ENCODE measurements at regions not wholly inside any gene's neighbourhood (a gene's known extent, or its start where the extent isn't known, plus 50 kb on each side); places are given as distances from the start of the nearest gene placed in this dataset.

GRCh38 chr4:114343015-114343414 is 255.6 kb upstream of the UGT8 start:
- ChIA-PET POLR2A (no interaction called here), CTCF (interaction anchor here (0.6 kb wide), 1 partner anchor 136 kb away, joined by 3 read pairs; no protein-coding TSS in a partner anchor)
- no peak overlapping the region for H3K27ac Mint-ChIP-seq
- no peaks in the 10 kb centered on the region for H3K4me1 Mint-ChIP-seq
- H3K36me3 Mint-ChIP-seq (ENCODE audit: low read depth): no peaks in the 10 kb centered on the region
- intact Hi-C loops (cut with DNase I, micrococcal nuclease): no loop called here
- no peak overlapping the region for H3K4me3 Mint-ChIP-seq
- H3K27me3 Mint-ChIP-seq: peaks cover 3% of the 10 kb centered on the region
- no peak for ATAC-seq
- DNase-seq: no peak
- H3K9me3 Mint-ChIP-seq (ENCODE audit: low read depth): no peaks in the 10 kb centered on the region

- Mint-ChIP-seq H3K4me1 (no peaks in the 10 kb centered on the region), H3K9me3 (ENCODE audit: low read depth) (no peaks in the 10 kb centered on the region), H3K27me3 (peaks cover 4% of the 10 kb centered on the region), H3K36me3 (ENCODE audit: low read depth) (no peaks in the 10 kb centered on the region), H3K4me3 (no peak overlapping the region), H3K27ac (no peak overlapping the region)
- no peak for DNase-seq
- no peak for ATAC-seq
- intact Hi-C loops (cut with DNase I, micrococcal nuclease): no loop called here
- ChIA-PET CTCF (interaction anchor here (0.6 kb wide), 1 partner anchor 400 kb away, joined by 3 read pairs; no protein-coding TSS in a partner anchor), POLR2A (no interaction called here)
Measured at GRCh38 chr4:114349543-114350175, 248.9 kb upstream of the UGT8 start.

GRCh38 chr4:114358901-114359300 is 239.7 kb upstream of the UGT8 start:
- CTCF ChIA-PET: interaction anchor here (1.0 kb wide), 1 partner anchor 336 kb away, joined by 3 read pairs; no protein-coding TSS in a partner anchor
- POLR2A ChIA-PET: no interaction called here
- no peak for ATAC-seq
- Mint-ChIP-seq H3K36me3 (ENCODE audit: low read depth) (no peaks in the 10 kb centered on the region), H3K27me3 (peaks cover 2% of the 10 kb centered on the region), H3K27ac (no peak overlapping the region), H3K9me3 (ENCODE audit: low read depth) (no peaks in the 10 kb centered on the region), H3K4me3 (no peak overlapping the region), H3K4me1 (no peaks in the 10 kb centered on the region)
- intact Hi-C loops (cut with DNase I, micrococcal nuclease): no loop called here
- DNase-seq: no peak

GRCh38 chr4:114361249-114361648 is 237.4 kb upstream of the UGT8 start:
- CTCF ChIA-PET: no interaction called here
- no peak overlapping the region for H3K27ac Mint-ChIP-seq

GRCh38 chr4:114364857-114365256 is 233.8 kb upstream of the UGT8 start:
- POLR2A ChIA-PET: interaction anchor here (0.6 kb wide), 1 partner anchor 9 kb away, joined by 3 read pairs; no protein-coding TSS in a partner anchor
- Mint-ChIP-seq H3K4me1 (no peaks in the 10 kb centered on the region), H3K9me3 (ENCODE audit: low read depth) (no peaks in the 10 kb centered on the region), H3K4me3 (no peak overlapping the region), H3K27me3 (peaks cover 7% of the 10 kb centered on the region), H3K36me3 (ENCODE audit: low read depth) (no peaks in the 10 kb centered on the region), H3K27ac (no peak overlapping the region)
- CTCF ChIA-PET: no interaction called here
- DNase-seq (no peak), ATAC-seq (no peak)
- intact Hi-C loops (cut with DNase I, micrococcal nuclease): no loop called here

More at GRCh38 chr4:114361249-114361648, 237.4 kb upstream of the UGT8 start:
- H3K4me3 Mint-ChIP-seq: no peak overlapping the region
- H3K27me3 Mint-ChIP-seq: peaks cover 9% of the 10 kb centered on the region
- no peaks in the 10 kb centered on the region for H3K36me3 Mint-ChIP-seq (ENCODE audit: low read depth)
- DNase-seq (no peak), ATAC-seq (no peak)
- POLR2A ChIA-PET: no interaction called here
- H3K9me3 Mint-ChIP-seq (ENCODE audit: low read depth): no peaks in the 10 kb centered on the region
- intact Hi-C loops (cut with DNase I, micrococcal nuclease): no loop called here
- H3K4me1 Mint-ChIP-seq: no peaks in the 10 kb centered on the region

DNA sequence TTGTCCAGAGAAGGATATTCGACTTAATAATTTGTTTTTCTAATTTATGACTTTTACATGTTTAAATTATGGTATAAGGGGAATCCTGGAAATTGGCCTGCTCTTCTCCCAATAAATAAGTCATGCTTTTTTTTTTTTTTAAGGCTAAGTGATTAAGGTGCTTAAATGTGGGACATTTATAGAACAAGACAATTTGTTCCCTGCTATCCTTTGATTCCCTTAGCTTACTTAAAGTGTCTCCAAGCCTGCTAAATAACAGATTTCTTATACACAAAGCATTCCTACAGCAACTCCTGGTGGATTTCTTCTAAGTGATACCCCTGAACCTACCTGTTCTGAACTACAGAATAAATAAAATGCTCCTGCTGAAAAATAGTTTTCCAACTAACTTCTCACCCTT is 233.0 kb upstream of the UGT8 start:
- intact Hi-C loops (cut with DNase I, micrococcal nuclease): no loop called here
- ChIA-PET CTCF (no interaction called here), POLR2A (no interaction called here)

GRCh38 chr4:114366368-114366767 is 232.2 kb upstream of the UGT8 start:
- ChIA-PET CTCF (interaction anchor here (0.8 kb wide), 1 partner anchor 459 kb away, joined by 3 read pairs; no protein-coding TSS in a partner anchor), POLR2A (no interaction called here)
- H3K4me3 Mint-ChIP-seq: no peak overlapping the region
- intact Hi-C loops (cut with DNase I, micrococcal nuclease): no loop called here
- peaks cover 7% of the 10 kb centered on the region for H3K27me3 Mint-ChIP-seq
- DNase-seq (no peak), ATAC-seq (no peak)
- no peak overlapping the region for H3K27ac Mint-ChIP-seq
- no peaks in the 10 kb centered on the region for H3K4me1 Mint-ChIP-seq
- H3K9me3 Mint-ChIP-seq (ENCODE audit: low read depth): no peaks in the 10 kb centered on the region
- no peaks in the 10 kb centered on the region for H3K36me3 Mint-ChIP-seq (ENCODE audit: low read depth)

More for the DNA sequence above, 233.0 kb upstream of the UGT8 start:
- DNase-seq (no peak), ATAC-seq (no peak)
- Mint-ChIP-seq H3K36me3 (ENCODE audit: low read depth) (no peaks in the 10 kb centered on the region), H3K4me3 (no peak overlapping the region), H3K4me1 (no peaks in the 10 kb centered on the region), H3K27ac (no peak overlapping the region), H3K9me3 (ENCODE audit: low read depth) (no peaks in the 10 kb centered on the region), H3K27me3 (peaks cover 7% of the 10 kb centered on the region)

DNA sequence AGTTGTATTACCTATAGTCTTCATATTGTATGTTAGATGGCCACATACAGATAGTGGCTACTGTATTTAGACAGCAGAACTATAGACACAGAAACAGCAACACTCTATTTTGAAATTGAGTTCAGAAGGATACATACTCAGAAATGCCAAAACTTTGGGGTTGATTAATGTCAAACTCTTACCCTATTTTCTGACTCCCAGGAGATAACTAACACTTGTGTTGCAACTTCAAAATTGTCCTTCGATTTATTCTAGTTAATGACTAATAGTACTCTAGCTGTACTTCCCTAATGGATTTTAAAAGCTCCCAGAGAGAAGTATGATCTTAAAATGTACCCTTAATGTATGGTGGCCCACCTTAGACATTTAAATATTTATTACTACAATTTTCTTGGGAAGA is 229.9 kb upstream of the UGT8 start:
- intact Hi-C loops (cut with DNase I, micrococcal nuclease): no loop called here
- H3K9me3 Mint-ChIP-seq (ENCODE audit: low read depth): no peaks in the 10 kb centered on the region
- ChIA-PET CTCF (no interaction called here), POLR2A (no interaction called here)
- no peaks in the 10 kb centered on the region for H3K36me3 Mint-ChIP-seq (ENCODE audit: low read depth)
- H3K4me3 Mint-ChIP-seq: no peak overlapping the region
- ATAC-seq: no peak
- DNase-seq: no peak
- H3K27me3 Mint-ChIP-seq: peaks cover 17% of the 10 kb centered on the region
- no peaks in the 10 kb centered on the region for H3K4me1 Mint-ChIP-seq
- no peak overlapping the region for H3K27ac Mint-ChIP-seq

DNA sequence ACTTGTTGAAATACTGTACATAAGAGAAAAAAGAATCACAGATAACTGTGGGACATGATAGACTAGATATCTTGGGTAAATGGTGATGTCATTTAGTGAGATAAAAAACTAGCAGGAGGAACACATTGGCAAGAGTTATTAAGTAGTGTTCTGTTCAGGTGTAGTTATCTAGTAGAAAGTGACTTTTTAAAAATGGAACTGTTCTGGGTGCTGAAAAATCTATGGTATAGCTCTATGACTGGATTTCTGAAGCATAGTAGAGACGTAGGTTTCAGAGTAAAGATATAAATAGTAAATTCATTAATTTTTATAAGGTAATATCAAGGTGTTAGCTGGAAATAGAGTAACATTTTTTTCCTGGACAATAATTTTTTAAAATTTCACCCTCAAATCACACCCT is 225.1 kb upstream of the UGT8 start:
- no peaks in the 10 kb centered on the region for H3K36me3 Mint-ChIP-seq (ENCODE audit: low read depth)
- no peak overlapping the region for H3K27ac Mint-ChIP-seq
- no peaks in the 10 kb centered on the region for H3K4me1 Mint-ChIP-seq
- ChIA-PET POLR2A (no interaction called here), CTCF (no interaction called here)
- H3K9me3 Mint-ChIP-seq (ENCODE audit: low read depth): no peaks in the 10 kb centered on the region
- ATAC-seq: no peak
- H3K4me3 Mint-ChIP-seq: no peak overlapping the region
- DNase-seq: no peak
- intact Hi-C loops (cut with DNase I, micrococcal nuclease): no loop called here
- H3K27me3 Mint-ChIP-seq: peaks cover 12% of the 10 kb centered on the region

DNA sequence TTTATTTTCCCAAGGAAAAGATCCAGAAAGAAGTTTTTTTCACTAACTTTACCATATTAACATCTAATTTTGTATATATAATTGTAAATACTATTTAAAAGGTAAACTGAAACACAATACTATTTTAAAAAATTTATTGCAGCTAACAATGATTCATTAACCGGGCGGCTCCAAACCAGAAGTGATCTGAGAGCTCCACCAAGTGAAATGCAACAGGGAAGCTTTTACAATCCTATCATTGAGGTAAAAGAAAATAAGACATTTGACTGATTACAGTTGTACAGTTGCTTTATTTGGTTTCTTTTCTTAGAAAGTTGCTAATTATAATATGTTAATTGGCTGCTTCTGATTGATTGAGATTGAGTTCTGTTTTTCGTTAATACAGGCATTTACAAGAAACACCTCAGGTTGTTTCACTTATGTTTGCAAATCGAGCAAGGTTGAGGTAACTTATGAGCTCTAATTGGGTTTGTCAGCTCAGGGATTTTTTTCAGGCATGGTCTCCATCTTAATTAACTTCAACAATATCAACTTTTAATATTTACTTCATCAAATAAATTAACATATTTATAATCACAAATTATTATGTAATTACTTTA is 220.2 kb upstream of the UGT8 start:
- no peaks in the 10 kb centered on the region for H3K9me3 Mint-ChIP-seq (ENCODE audit: low read depth)
- POLR2A ChIA-PET: interaction anchor here (0.6 kb wide), 1 partner anchor 1002 kb away, joined by 3 read pairs; no protein-coding TSS in a partner anchor
- no peaks in the 10 kb centered on the region for H3K4me1 Mint-ChIP-seq
- H3K27me3 Mint-ChIP-seq: peaks cover 3% of the 10 kb centered on the region
- ATAC-seq: no peak
- intact Hi-C loops (cut with DNase I, micrococcal nuclease): no loop called here
- no peak overlapping the region for H3K4me3 Mint-ChIP-seq
- CTCF ChIA-PET: interaction anchor here (0.7 to 1.5 kb wide), 3 partner anchors 9 to 1101 kb away, joined by 3 to 4 read pairs (median 3); no protein-coding TSS in a partner anchor
- DNase-seq: no peak
- no peak overlapping the region for H3K27ac Mint-ChIP-seq
- H3K36me3 Mint-ChIP-seq (ENCODE audit: low read depth): no peaks in the 10 kb centered on the region

- ATAC-seq: no peak
- no peaks in the 10 kb centered on the region for H3K36me3 Mint-ChIP-seq (ENCODE audit: low read depth)
- H3K27me3 Mint-ChIP-seq: no peaks in the 10 kb centered on the region
- H3K27ac Mint-ChIP-seq: no peak overlapping the region
- H3K4me3 Mint-ChIP-seq: no peak overlapping the region
- H3K9me3 Mint-ChIP-seq (ENCODE audit: low read depth): no peaks in the 10 kb centered on the region
- ChIA-PET CTCF (interaction anchor here (0.7 to 3.4 kb wide), 4 partner anchors 276 to 1145 kb away, joined by 3 to 12 read pairs (median 5); no protein-coding TSS in a partner anchor), POLR2A (no interaction called here)
- no peaks in the 10 kb centered on the region for H3K4me1 Mint-ChIP-seq
- DNase-seq: no peak
- intact Hi-C loops (cut with DNase I, micrococcal nuclease): loop anchor here (2.0 to 10.0 kb wide), 4 partner anchors 308 to 598 kb away; no protein-coding TSS in a partner anchor
Measured at GRCh38 chr4:114383067-114383466, 215.5 kb upstream of the UGT8 start.

DNA sequence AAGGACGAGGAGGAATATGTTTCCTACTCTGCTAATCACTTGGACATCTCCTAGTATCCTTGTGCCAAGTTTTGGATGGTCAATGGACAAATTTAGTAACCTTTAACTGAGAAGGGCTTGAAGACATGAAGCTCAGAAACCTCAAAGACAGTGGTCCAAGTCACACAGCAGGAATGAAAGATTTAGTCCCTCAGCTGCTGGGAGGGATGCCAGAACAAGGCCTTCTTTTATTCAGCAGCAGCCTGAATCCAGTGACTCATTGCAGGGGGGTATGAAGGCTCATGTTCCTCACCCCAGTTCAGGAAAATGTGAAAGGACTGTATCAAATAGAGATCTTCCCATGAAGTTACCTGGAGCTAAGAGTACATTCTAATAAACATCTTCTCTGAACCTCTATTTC is 214.9 kb upstream of the UGT8 start:
- no peak for ATAC-seq
- intact Hi-C loops (cut with DNase I, micrococcal nuclease): loop anchor here (1.0 to 10.0 kb wide), 7 partner anchors 309 to 1105 kb away; no protein-coding TSS in a partner anchor
- H3K4me3 Mint-ChIP-seq: no peak overlapping the region
- peaks cover 2% of the 10 kb centered on the region for H3K27me3 Mint-ChIP-seq
- no peaks in the 10 kb centered on the region for H3K4me1 Mint-ChIP-seq
- no peaks in the 10 kb centered on the region for H3K9me3 Mint-ChIP-seq (ENCODE audit: low read depth)
- no peak for DNase-seq
- POLR2A ChIA-PET: no interaction called here
- H3K27ac Mint-ChIP-seq: no peak overlapping the region
- no peaks in the 10 kb centered on the region for H3K36me3 Mint-ChIP-seq (ENCODE audit: low read depth)
- CTCF ChIA-PET: interaction anchor here (0.6 to 3.4 kb wide), 5 partner anchors 268 to 1145 kb away, joined by 3 to 12 read pairs (median 5); no protein-coding TSS in a partner anchor

Measured in activated CD4-positive, alpha-beta T cell treated with anti-CD3 and anti-CD28 coated beads for 36 hours (primary cell).